Neural cell (in vitro differentiated cells): ENCODE measurements at regions not wholly inside any gene's neighbourhood (a gene's known extent, or its start where the extent isn't known, plus 50 kb on each side); places are given as distances from the start of the nearest gene placed in this dataset.

Experiments
- H2AFZ ChIP-seq: fragments of 200-600, 300-800 bp; sonication (generic), shearing (Covaris generic); 2 replicates; pipeline ENCODE4 v1.6.0; 2014; ENCODE audit warnings: low read depth, mild to moderate bottlenecking, antibody characterized with exemption, low read length, moderate library complexity
- H3F3A ChIP-seq: fragments of 200-600 bp; shearing (Covaris generic); 2 replicates; pipeline ENCODE4 v1.6.1; 2016; ENCODE audit warnings: mild to moderate bottlenecking, moderate library complexity, mixed read lengths, antibody characterized with exemption, low read length; ENCODE audit not compliant: insufficient read depth, poor library complexity, severe bottlenecking
- H3K27ac ChIP-seq: fragments of 200-600, 300-800 bp; sonication (generic), shearing (Covaris generic); 2 replicates; pipeline ENCODE4 v1.5.1; 2014; ENCODE audit warnings: mild to moderate bottlenecking, low read length, moderate library complexity
- H3K27me3 ChIP-seq: fragments of 300-800, 200-600 bp; sonication (generic), shearing (Covaris generic); 2 replicates; pipeline ENCODE4 v1.6.0; 2014; ENCODE audit warnings: mild to moderate bottlenecking, low read depth, low read length, moderate library complexity; ENCODE audit not compliant: insufficient read depth
- H3K36me3 ChIP-seq: fragments of 300-800, 200-600 bp; sonication (generic), shearing (Covaris generic); 2 replicates; pipeline ENCODE4 v1.5.1; 2014; ENCODE audit warnings: mild to moderate bottlenecking, antibody characterized with exemption, low read length, moderate library complexity; ENCODE audit not compliant: insufficient read depth
- H3K4me2 ChIP-seq: fragments of 300-800, 200-600 bp; sonication (generic), shearing (Covaris generic); 2 replicates; pipeline ENCODE4 v1.6.0; 2014; ENCODE audit warnings: mild to moderate bottlenecking, low read length
- H3K4me3 ChIP-seq: fragments of 300-800, 200-600 bp; sonication (generic), shearing (Covaris generic); 2 replicates; pipeline ENCODE4 v1.5.1; 2014; ENCODE audit warnings: mild to moderate bottlenecking, low read length, moderate library complexity
- H3K79me2 ChIP-seq: fragments of 200-600 bp; shearing (Covaris generic); replicated peaks from 2 replicates; pipeline ENCODE4 v1.6.0; 2014; ENCODE audit warnings: mild to moderate bottlenecking, low read length, moderate library complexity; ENCODE audit not compliant: insufficient read depth
- H3K9ac ChIP-seq: fragments of 300-800, 200-600 bp; sonication (generic), shearing (Covaris generic); 2 replicates; pipeline ENCODE4 v1.6.1; 2016; ENCODE audit warnings: mild to moderate bottlenecking, low read length, mixed read lengths
- H3K9me2 ChIP-seq: fragments of 200-600 bp; shearing (Covaris generic); 2 replicates; pipeline ENCODE4 v1.6.1; 2016; ENCODE audit warnings: mild to moderate bottlenecking, low read length, mixed read lengths; ENCODE audit not compliant: insufficient read depth
- H3K9me3 ChIP-seq: fragments of 200-600, 300-800 bp; sonication (generic), shearing (Covaris generic); 2 replicates; pipeline ENCODE4 v1.6.1; 2016; ENCODE audit warnings: mild to moderate bottlenecking, mixed run types, low read length, moderate library complexity, mixed read lengths
- H4K20me1 ChIP-seq: fragments of 200-600 bp; shearing (Covaris generic); 2 replicates; pipeline ENCODE4 v1.6.1; 2016; ENCODE audit warnings: mild to moderate bottlenecking, mixed run types; ENCODE audit not compliant: insufficient read depth
- EP300 ChIP-seq: fragments of 450-650 bp; conservative IDR thresholded peaks from 2 replicates; pipeline ENCODE4 v1.6.1; 2014; ENCODE audit warnings: antibody characterized with exemption, mild to moderate bottlenecking, moderate library complexity; ENCODE audit not compliant: poor library complexity, severe bottlenecking
- EZH2 ChIP-seq: fragments of 200-600, 300-800 bp; shearing (Covaris generic), sonication (generic); IDR thresholded peaks from 2 replicates; pipeline ENCODE4 v1.6.1; 2014; ENCODE audit warnings: antibody characterized with exemption, low read length, borderline replicate concordance, mild to moderate bottlenecking; ENCODE audit not compliant: insufficient read depth, poor library complexity, severe bottlenecking
- MXI1 ChIP-seq: fragments of 450-650 bp; conservative IDR thresholded peaks from 2 replicates; pipeline ENCODE4 v1.6.1; 2014; ENCODE audit warnings: antibody characterized with exemption, mild to moderate bottlenecking; ENCODE audit not compliant: poor library complexity, severe bottlenecking
- POLR2AphosphoS5 ChIP-seq: IDR thresholded peaks from 2 replicates; pipeline ENCODE4 v1.6.1; 2012
- RAD21 ChIP-seq: fragments of 450-650 bp; conservative IDR thresholded peaks from 2 replicates; pipeline ENCODE4 v1.6.1; 2014; ENCODE audit warnings: antibody characterized with exemption, mild to moderate bottlenecking, moderate library complexity
- SMC3 ChIP-seq: fragments of 450-650 bp; conservative IDR thresholded peaks from 2 replicates; pipeline ENCODE4 v1.6.1; 2014; ENCODE audit warnings: antibody characterized with exemption, mild to moderate bottlenecking, moderate library complexity; ENCODE audit not compliant: poor library complexity
- TAF1 ChIP-seq: IDR thresholded peaks from 2 replicates; pipeline ENCODE4 v1.6.1; 2012; ENCODE audit warnings: low read depth
- TF ChIP-seq, protein P1 (sequence below): fragments of 450-650 bp; IDR thresholded peaks from 2 replicates; pipeline ENCODE4 v1.5.1; 2014; ENCODE audit warnings: antibody characterized with exemption, mild to moderate bottlenecking, moderate library complexity; ENCODE audit not compliant: poor library complexity, severe bottlenecking
- TF ChIP-seq, protein P2 (sequence below): IDR thresholded peaks from 2 replicates; pipeline ENCODE4 v1.6.1; 2012; ENCODE audit warnings: borderline replicate concordance

DNA sequence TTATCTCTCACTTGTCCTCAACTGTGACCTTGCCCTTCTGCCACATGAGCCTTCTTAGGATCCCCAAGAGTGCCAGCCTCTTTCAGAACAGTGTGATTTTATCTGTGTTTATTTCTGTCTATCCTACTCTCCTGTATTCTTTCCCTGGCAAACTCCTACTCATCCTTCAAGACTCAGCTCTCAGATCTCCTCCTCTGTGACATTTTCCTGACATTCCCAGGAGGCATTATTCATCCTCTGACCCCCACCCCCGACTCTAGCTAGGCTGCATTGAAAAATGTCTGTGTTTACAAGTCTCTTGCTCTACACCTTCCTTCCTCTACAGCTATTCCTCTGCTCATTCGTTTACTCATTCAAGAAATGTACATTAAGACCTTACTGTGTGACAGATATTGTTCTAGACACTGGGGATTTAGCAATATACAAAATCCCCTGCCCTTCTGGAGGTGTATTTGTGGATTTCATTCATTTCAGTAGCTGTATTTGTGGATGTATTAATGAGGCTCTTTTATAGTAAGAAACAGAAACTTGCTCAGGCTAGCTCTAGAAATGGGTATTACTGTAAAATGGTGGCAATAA is 61.4 kb upstream of the COMTD1 start:
- H3K27ac ChIP-seq, result peak overlapping the region; percentile 7

DNA sequence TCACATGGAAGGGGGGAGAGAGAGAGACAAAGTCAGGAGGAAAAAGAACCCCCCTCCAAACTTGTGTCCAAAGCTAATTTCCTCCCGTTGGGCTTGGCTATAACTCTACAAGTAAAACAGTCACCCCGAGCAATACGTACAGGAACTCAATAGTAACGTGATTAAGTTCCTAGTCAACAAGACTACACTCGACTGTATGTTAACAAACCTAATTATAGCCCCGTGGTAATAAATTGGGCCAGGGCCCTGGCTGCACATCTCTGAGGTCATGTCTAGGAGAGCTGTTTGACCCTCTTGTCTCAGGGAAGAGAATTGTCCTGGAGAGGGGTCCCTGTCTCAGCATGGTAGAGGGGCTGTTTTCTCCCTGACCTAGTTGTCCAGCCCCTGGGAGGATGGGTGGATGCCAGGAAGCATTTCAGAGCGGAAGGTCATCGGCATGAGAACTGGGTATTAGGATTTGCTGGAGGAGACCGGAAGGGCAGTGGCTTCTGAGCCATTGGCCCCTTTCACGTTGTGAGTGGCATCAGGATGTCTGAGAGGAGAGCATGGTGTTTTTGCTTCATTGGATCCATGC is 60.2 kb upstream of the COMTD1 start:
- Histone ChIP-seq H3F3A (no peaks in the 10 kb centered on the region), H4K20me1 (no peaks in the 10 kb centered on the region), H3K27me3 (no peaks in the 10 kb centered on the region), H3K4me2 (no peak overlapping the region), H3K9me2 (no peaks in the 10 kb centered on the region), H3K79me2 (no peaks in the 10 kb centered on the region), H3K4me3 (no peak overlapping the region), H3K36me3 (no peaks in the 10 kb centered on the region), H3K27ac (no peak overlapping the region), H2AFZ (no peak overlapping the region), H3K9me3 (no peaks in the 10 kb centered on the region), H3K9ac (no peak overlapping the region)
- TF ChIP-seq EZH2, result no peak
- no peak for TF ChIP-seq EP300
- TF ChIP-seq RAD21, result no peak
- no peak for TF ChIP-seq SMC3
- TF ChIP-seq, protein P1, sequence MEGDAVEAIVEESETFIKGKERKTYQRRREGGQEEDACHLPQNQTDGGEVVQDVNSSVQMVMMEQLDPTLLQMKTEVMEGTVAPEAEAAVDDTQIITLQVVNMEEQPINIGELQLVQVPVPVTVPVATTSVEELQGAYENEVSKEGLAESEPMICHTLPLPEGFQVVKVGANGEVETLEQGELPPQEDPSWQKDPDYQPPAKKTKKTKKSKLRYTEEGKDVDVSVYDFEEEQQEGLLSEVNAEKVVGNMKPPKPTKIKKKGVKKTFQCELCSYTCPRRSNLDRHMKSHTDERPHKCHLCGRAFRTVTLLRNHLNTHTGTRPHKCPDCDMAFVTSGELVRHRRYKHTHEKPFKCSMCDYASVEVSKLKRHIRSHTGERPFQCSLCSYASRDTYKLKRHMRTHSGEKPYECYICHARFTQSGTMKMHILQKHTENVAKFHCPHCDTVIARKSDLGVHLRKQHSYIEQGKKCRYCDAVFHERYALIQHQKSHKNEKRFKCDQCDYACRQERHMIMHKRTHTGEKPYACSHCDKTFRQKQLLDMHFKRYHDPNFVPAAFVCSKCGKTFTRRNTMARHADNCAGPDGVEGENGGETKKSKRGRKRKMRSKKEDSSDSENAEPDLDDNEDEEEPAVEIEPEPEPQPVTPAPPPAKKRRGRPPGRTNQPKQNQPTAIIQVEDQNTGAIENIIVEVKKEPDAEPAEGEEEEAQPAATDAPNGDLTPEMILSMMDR, result no peak
- TF ChIP-seq MXI1, result no peak
- TF ChIP-seq POLR2AphosphoS5, result no peak
- TF ChIP-seq, protein P2, sequence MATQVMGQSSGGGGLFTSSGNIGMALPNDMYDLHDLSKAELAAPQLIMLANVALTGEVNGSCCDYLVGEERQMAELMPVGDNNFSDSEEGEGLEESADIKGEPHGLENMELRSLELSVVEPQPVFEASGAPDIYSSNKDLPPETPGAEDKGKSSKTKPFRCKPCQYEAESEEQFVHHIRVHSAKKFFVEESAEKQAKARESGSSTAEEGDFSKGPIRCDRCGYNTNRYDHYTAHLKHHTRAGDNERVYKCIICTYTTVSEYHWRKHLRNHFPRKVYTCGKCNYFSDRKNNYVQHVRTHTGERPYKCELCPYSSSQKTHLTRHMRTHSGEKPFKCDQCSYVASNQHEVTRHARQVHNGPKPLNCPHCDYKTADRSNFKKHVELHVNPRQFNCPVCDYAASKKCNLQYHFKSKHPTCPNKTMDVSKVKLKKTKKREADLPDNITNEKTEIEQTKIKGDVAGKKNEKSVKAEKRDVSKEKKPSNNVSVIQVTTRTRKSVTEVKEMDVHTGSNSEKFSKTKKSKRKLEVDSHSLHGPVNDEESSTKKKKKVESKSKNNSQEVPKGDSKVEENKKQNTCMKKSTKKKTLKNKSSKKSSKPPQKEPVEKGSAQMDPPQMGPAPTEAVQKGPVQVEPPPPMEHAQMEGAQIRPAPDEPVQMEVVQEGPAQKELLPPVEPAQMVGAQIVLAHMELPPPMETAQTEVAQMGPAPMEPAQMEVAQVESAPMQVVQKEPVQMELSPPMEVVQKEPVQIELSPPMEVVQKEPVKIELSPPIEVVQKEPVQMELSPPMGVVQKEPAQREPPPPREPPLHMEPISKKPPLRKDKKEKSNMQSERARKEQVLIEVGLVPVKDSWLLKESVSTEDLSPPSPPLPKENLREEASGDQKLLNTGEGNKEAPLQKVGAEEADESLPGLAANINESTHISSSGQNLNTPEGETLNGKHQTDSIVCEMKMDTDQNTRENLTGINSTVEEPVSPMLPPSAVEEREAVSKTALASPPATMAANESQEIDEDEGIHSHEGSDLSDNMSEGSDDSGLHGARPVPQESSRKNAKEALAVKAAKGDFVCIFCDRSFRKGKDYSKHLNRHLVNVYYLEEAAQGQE, result no peak
- no peak for TF ChIP-seq TAF1

More for the DNA sequence above, 61.4 kb upstream of the COMTD1 start:
- Histone ChIP-seq H3K9ac (no peak overlapping the region), H3K36me3 (no peaks in the 10 kb centered on the region), H3K4me2 (no peak overlapping the region), H3K9me2 (no peaks in the 10 kb centered on the region), H4K20me1 (no peaks in the 10 kb centered on the region), H2AFZ (no peak overlapping the region), H3K27me3 (no peaks in the 10 kb centered on the region), H3F3A (no peaks in the 10 kb centered on the region), H3K4me3 (no peak overlapping the region), H3K79me2 (no peaks in the 10 kb centered on the region), H3K9me3 (no peaks in the 10 kb centered on the region)
- TF ChIP-seq POLR2AphosphoS5 (peak; percentile 10), MXI1 (no peak)
